ENCODE measurements at regions not wholly inside any gene's neighbourhood (a gene's known extent, or its start where the extent isn't known, plus 50 kb on each side); places are given as distances from the start of the nearest gene placed in this dataset.

- TF ChIP-seq JUN (CRISPR knock-in tag; IDR thresholded peaks at IDR 0.05) = no peak
- TF ChIP-seq, protein P1, sequence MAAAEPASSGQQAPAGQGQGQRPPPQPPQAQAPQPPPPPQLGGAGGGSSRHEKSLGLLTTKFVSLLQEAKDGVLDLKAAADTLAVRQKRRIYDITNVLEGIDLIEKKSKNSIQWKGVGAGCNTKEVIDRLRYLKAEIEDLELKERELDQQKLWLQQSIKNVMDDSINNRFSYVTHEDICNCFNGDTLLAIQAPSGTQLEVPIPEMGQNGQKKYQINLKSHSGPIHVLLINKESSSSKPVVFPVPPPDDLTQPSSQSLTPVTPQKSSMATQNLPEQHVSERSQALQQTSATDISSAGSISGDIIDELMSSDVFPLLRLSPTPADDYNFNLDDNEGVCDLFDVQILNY (CRISPR knock-in tag; IDR thresholded peaks at IDR 0.05) = no peak
- TF ChIP-seq ERG (CRISPR knock-in tag; IDR thresholded peaks at IDR 0.05) = no peak
- TF ChIP-seq TEAD4 (CRISPR knock-in tag; IDR thresholded peaks at IDR 0.05) = no peak
- TF ChIP-seq, protein P2, sequence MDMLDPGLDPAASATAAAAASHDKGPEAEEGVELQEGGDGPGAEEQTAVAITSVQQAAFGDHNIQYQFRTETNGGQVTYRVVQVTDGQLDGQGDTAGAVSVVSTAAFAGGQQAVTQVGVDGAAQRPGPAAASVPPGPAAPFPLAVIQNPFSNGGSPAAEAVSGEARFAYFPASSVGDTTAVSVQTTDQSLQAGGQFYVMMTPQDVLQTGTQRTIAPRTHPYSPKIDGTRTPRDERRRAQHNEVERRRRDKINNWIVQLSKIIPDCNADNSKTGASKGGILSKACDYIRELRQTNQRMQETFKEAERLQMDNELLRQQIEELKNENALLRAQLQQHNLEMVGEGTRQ (CRISPR knock-in tag; IDR thresholded peaks at IDR 0.05) = no peak
- TF ChIP-seq, protein P3, sequence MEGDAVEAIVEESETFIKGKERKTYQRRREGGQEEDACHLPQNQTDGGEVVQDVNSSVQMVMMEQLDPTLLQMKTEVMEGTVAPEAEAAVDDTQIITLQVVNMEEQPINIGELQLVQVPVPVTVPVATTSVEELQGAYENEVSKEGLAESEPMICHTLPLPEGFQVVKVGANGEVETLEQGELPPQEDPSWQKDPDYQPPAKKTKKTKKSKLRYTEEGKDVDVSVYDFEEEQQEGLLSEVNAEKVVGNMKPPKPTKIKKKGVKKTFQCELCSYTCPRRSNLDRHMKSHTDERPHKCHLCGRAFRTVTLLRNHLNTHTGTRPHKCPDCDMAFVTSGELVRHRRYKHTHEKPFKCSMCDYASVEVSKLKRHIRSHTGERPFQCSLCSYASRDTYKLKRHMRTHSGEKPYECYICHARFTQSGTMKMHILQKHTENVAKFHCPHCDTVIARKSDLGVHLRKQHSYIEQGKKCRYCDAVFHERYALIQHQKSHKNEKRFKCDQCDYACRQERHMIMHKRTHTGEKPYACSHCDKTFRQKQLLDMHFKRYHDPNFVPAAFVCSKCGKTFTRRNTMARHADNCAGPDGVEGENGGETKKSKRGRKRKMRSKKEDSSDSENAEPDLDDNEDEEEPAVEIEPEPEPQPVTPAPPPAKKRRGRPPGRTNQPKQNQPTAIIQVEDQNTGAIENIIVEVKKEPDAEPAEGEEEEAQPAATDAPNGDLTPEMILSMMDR (IDR thresholded peaks at IDR 0.05) = no peak
- no peak for TF ChIP-seq ETV6 (CRISPR knock-in tag; IDR thresholded peaks at IDR 0.05)
- TF ChIP-seq FOXP4 (CRISPR knock-in tag; IDR thresholded peaks at IDR 0.05) = no peak
These were observed 196.4 kb downstream of the SEC14L1 start for GRCh38 chr17:77337150-77337549.

All from WTC11 (cell line).